Fibroblast of gingiva (primary cell): ENCODE measurements at regions not wholly inside any gene's neighbourhood (a gene's known extent, or its start where the extent isn't known, plus 50 kb on each side); places are given as distances from the start of the nearest gene placed in this dataset.
A peak's percentile ranks its signal among the peaks of the same experiment; 100 is the strongest.
"Not testable (repeated sequence)": the region's sequence is repeated elsewhere in the genome, so short reads cannot be mapped to it uniquely, and the experiment has no call there.

ENCODE experiments used
- DNase-seq: peaks from one replicate; pipeline ENCODE4 v3.0.0-alpha.2; 2011; ENCODE audit warnings: low read depth

- no peak for DNase-seq
Measured at GRCh38 chr4:184907810-184908209, 82.0 kb upstream of the ACSL1 start.

GRCh38 chr4:184911310-184911709 lies 85.5 kb upstream of the ACSL1 start:
- peak; percentile 72 for DNase-seq

DNA sequence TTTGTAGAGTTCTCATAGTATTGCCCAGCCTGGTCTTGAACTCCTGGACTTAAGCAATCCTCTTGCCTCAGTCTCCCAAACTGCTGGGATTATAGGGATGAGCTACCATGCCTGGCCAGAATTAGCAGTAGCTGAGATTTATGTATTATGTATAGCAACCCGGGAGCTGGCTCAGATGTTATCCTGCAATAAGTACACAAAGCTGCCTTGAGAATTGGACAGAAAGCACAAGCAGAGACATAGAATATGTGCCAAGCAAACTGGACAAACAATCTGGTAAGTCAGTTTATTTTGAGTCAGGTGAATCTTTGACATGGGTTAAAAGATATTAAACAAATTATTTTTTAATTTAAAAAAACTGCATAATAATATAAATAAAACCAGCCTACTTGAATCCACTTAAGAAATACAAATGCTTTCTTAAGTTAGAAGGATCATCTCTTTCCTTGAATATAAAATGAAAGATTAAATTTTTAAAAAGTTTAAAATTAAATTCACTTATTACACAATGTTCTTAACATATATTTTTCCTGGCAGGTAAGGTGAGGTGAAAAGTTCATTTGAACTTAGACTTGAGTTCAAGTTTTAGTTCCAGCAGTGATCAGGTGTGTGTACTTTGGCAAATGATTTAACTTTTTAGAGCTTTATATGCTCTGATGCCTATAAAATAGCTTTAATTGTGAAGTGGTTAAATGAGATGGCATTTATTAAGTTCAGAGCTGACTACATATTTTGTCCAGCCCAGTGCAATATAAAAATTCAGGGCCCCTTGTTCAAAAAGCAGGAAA lies 87.8 kb upstream of the ACSL1 start:
- DNase-seq, result no peak

GRCh38 chr4:184918799-184919198 lies 93.0 kb upstream of the ACSL1 start:
- DNase-seq, result not testable (repeated sequence)

GRCh38 chr4:184921456-184921855 lies 95.7 kb upstream of the ACSL1 start:
- no peak for DNase-seq

DNA sequence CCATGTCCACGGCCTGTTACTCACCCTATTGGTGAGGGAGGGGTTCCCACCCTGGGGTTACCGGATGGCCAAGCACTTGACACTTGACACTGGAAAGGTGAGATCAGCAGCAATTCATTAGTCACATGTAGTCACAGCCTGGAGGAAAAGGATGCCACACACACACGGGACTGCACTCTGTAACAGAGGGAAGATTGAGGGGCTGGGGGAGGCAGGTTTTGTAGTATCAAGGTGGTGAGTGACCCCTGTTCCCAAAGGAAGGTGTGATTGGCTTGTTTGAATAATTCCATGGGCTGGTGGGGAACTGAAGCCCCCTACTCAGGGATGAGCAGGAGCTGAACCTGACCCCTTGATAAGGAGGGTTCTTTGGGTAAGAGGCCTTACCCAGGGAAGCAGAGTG lies 96.0 kb upstream of the HELT start:
- no peak for DNase-seq

DNA sequence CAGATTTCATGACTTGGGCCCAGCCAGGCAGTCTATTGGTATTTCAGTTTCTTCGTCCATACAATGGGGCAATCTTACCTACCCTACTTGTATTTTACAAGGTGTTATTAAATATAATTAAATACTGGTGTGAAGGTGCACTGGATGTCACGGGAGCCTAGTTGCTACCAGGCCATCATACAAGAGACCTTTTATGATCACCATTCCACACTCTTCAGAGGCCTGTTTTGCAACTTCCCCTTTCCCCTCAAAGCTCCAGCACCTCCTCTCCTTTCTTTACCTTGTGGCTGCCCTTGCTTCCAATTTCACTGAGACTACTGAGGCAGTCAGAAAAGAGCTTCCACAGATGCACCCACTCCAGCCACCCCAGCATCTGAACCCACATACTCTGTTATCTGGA lies 93.8 kb upstream of the HELT start:
- no peak for DNase-seq

DNA sequence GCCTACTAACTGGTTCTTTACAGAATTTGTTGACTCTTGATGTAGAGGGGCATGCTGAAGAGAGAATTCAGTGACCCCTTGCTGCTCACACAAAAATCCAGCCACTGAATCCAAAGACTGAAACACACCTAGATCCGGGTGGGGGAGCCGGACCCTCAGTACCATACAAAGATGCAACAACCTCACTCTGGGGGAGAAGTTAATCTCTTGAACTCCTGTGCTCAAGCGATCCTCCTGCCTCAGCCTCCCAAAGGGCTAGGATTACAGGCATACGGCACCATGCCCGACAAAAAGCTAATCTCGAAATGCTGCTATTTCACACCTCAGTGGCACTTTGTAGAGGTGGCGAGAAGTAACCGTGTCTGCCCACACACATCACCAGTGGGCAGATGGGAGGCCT lies 88.8 kb upstream of the HELT start:
- DNase-seq, result no peak

- DNase-seq, result no peak
Measured at GRCh38 chr4:184930026-184930425, 88.3 kb upstream of the HELT start.

DNA sequence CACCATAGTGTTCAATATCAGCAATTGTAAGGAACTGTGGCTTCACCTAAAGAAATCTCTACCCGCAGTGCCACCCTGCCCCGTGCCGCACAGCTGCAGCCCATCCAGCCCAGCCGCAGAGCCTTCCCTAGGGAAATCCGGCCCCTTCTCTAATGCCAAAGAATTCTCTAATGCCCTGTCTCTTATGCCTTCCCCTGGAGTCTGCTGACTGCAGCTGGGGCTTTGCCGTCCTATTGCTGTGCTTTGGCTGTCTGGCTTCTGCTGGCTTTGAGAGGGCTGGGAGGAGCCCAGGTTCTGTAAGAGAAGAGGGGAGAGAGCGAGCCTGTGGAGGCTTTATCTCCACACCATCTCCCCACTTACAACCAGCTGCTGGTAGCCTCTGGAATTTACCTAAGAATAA lies 85.9 kb upstream of the HELT start:
- no peak for DNase-seq

- DNase-seq, result no peak
Measured at GRCh38 chr4:184933311-184933710, 85.0 kb upstream of the HELT start.

DNA sequence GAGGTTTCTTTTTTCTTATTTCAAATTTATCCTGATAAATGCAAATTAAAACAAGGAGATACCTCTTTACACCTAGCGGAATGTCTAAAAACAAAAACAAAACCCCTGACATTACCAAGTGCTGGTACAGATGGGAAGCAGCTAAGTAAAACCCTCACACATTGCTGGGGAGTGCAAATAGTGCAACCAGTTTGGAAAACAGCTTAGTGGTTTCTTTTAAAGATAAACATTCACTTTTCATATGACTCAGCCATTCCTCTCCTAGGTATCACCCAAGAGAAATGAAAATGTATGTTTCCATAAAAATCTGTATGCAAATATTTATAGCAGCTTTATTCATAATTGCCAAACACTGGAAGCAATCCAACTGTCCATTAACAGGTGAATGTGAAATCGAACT lies 84.1 kb upstream of the HELT start:
- no peak for DNase-seq

GRCh38 chr4:184934961-184935360 lies 83.3 kb upstream of the HELT start:
- DNase-seq, result no peak

DNA sequence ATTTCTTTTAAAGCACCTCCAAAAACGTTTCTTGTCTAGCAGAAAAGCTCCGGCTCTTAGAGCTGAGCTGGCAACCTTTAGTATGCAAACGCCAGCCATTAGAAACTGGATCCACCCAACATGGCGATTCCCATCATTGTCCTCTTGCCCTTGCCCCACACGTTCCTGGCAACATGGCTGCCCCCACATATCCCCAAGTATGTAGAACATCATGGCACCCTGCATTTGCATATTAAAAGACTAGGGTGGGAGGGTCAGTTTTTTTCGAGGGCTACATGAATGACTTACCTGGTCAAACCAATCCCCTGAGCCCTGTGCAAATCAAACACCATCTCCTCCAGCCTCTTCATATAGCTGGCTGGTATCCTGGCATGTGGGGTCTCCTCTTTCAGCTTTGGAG lies 82.2 kb upstream of the HELT start:
- DNase-seq, result no peak

DNA sequence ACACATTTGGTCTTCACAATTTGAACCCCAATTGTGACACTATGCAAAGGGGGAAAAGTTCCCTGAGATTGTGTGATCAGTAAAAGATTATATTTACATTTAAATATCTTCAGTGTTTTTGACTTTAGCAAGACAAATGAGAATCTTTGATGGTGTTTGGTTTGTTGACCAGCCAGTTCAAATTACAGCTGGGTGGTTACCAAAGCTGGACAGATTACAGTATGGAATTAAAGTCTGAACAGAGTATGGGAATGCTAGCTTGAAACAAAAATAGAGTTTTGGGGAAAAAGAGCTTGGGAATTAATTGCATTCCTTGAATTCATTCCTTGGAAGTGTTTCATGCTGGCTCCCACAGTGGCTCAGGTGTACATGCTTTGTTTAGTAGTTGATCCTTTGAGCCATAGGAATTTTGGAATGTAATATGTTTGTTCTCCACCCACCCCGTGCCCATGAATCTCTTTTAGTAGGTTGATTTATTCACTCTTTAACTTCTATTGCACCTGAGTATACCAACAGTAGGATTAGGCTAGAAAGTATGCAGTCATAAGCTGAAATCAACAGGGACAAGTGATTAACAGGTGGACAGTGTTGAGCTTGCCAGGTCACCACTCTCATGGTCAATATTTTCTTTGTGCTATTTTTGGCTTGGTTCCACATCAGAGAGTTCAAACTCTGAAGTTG lies 81.1 kb upstream of the HELT start:
- DNase-seq, result no peak

GRCh38 chr4:184937745-184938144 lies 80.5 kb upstream of the HELT start:
- no peak for DNase-seq

DNA sequence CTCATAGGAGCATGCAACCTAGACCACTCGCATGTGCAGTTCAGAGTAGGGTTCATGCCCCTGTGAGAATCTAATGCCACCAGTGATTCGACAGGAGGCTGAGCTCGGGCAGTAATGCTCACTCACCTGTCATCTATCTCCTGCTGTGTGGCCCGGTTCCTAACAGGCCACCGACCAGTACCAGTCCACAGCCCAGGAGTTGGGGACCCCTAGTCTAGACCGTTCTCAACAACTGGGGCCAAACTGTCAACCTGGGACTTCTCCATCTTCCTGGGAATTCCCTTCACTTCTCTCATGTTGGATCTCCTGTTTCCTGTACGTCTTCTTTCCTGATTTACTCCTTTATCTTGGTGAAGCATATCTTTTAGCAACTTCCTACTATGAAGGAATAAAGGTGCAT lies 79.4 kb upstream of the HELT start:
- DNase-seq, result no peak

- no peak for DNase-seq
Measured at GRCh38 chr4:184939978-184940377, 78.3 kb upstream of the HELT start.

DNA sequence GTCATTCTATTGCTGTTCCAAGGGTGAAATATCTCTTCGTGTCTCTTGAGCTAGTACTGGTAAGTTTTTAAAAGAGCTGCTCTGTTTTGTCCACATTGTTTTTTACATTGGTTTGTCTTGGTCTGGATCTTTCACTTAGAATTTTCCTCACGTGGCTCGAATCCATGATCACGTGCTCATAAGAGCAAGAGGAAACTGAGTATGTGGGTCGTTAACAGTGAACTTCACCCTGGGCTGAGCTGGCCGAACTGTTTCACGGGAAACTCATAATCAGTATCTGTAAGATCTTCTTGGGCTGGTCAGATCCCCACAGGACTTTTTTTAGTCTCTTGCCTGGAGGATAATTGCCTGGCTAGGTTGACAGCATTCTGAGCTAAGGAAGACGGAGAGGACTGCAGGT lies 77.8 kb upstream of the HELT start:
- DNase-seq, result no peak

DNA sequence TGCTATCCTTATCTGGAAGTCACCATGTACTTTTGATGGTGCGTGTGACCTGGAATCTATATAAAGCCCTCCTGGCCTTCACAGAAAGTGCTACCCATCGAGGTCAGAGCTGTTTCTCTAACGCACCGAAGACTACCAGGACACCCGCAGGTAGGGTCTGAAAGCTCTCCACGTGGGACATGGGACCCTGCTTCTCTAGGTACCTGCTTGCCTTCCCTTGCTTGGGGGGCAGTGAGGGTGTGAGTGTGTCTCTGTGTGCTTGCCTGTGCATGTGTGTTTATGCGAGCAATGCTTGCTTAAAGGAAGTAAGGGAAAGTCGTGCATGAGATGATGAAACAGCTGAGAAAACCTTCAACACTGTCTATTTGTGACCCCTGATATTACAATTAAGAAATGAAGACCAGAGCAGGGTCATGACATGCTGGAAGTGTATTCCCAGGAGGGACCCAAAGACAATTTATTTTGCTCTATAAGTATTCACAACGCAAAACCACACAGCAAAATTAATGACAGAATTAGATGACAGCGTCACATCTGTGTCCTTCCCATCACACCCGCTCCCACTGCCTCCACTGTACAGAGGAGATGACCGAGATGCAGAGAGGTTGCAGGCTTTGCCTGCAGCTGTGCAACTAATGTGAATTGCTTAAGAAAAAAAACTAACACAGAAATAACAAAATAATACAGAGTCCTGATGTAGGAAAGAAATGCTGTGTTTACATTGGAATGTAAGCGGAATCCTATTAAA lies 76.4 kb upstream of the HELT start:
- DNase-seq, result no peak

- DNase-seq, result no peak
Measured at GRCh38 chr4:184942444-184943425, 75.6 kb upstream of the HELT start.

- no peak for DNase-seq
Measured at GRCh38 chr4:184949020-184949419, 69.3 kb upstream of the HELT start.
